ENCODE measurements at regions not wholly inside any gene's neighbourhood (a gene's known extent, or its start where the extent isn't known, plus 50 kb on each side); places are given as distances from the start of the nearest gene placed in this dataset.

DNA sequence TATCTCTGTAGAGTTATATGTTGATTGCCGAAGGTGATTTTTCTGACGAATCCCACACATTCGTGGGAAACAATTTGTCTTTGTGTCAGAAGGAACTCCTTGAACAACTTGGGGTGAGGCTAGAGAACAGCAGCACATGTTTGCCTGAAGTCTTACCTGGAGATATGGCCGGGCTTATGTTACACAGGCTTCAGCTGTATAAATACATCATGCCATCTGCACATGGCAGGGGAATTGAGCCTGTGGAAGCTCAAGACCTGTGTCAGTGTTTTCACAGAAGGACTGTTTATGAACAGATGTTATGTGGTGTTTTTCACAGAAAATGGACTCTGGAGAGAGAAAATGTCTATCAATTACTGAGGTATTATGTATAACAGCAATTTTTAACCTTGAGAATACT is 203.6 kb upstream of the MDFIC2 start:
- TF ChIP-seq POLR2AphosphoS5 (IDR thresholded peaks at IDR 0.05), result no peak
- TF ChIP-seq, protein P1, sequence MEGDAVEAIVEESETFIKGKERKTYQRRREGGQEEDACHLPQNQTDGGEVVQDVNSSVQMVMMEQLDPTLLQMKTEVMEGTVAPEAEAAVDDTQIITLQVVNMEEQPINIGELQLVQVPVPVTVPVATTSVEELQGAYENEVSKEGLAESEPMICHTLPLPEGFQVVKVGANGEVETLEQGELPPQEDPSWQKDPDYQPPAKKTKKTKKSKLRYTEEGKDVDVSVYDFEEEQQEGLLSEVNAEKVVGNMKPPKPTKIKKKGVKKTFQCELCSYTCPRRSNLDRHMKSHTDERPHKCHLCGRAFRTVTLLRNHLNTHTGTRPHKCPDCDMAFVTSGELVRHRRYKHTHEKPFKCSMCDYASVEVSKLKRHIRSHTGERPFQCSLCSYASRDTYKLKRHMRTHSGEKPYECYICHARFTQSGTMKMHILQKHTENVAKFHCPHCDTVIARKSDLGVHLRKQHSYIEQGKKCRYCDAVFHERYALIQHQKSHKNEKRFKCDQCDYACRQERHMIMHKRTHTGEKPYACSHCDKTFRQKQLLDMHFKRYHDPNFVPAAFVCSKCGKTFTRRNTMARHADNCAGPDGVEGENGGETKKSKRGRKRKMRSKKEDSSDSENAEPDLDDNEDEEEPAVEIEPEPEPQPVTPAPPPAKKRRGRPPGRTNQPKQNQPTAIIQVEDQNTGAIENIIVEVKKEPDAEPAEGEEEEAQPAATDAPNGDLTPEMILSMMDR (IDR thresholded peaks at IDR 0.05), result no peak

Measured in sigmoid colon (tissue), 4 donors.